Inflammatory macrophage (primary cell): ENCODE measurements at regions not wholly inside any gene's neighbourhood (a gene's known extent, or its start where the extent isn't known, plus 50 kb on each side); places are given as distances from the start of the nearest gene placed in this dataset.
A peak's percentile ranks its signal among the peaks of the same experiment; 100 is the strongest.
"Not testable (repeated sequence)": the region's sequence is repeated elsewhere in the genome, so short reads cannot be mapped to it uniquely, and the experiment has no call there.

Source experiments
- DNase-seq, 2 donors: peaks; one replicate each; pipeline ENCODE4 v3.0.0-alpha.2; 2020 to 2022

GRCh38 chr6:14373648-14374437 lies 256.3 kb downstream of the CD83 start:
- no peak for DNase-seq

GRCh38 chr6:14375930-14376329 lies 258.4 kb downstream of the CD83 start:
- peak; percentile 22 to 33 for DNase-seq

GRCh38 chr6:14379568-14379967 lies 262.0 kb downstream of the CD83 start:
- DNase-seq: no peak

GRCh38 chr6:14380086-14380820 lies 262.7 kb downstream of the CD83 start:
- DNase-seq: no peak

GRCh38 chr6:14380901-14381828 lies 263.6 kb downstream of the CD83 start:
- DNase-seq: no peak

- DNase-seq: no peak
Observed at GRCh38 chr6:14381829-14382677, 264.5 kb downstream of the CD83 start.

- no peak for DNase-seq
Observed at GRCh38 chr6:14382678-14383236, 265.2 kb downstream of the CD83 start.

- DNase-seq: peak; percentile 70 to 77
Observed at GRCh38 chr6:14383393-14384174, 266.0 kb downstream of the CD83 start.

- no peak for DNase-seq
Observed at GRCh38 chr6:14384175-14384949, 266.8 kb downstream of the CD83 start.

- DNase-seq: no peak
Observed at GRCh38 chr6:14386263-14386662, 268.7 kb downstream of the CD83 start.

GRCh38 chr6:14386668-14387067 lies 269.1 kb downstream of the CD83 start:
- DNase-seq: peak; percentile 8 to 15

- no peak for DNase-seq
Observed at GRCh38 chr6:14388371-14388770, 270.8 kb downstream of the CD83 start.

- DNase-seq: not testable (repeated sequence)
Observed at GRCh38 chr6:14389776-14390175, 272.2 kb downstream of the CD83 start.

GRCh38 chr6:14390805-14391204 lies 273.2 kb downstream of the CD83 start:
- no peak for DNase-seq

GRCh38 chr6:14393910-14394309 lies 276.3 kb downstream of the CD83 start:
- DNase-seq: no peak

- no peak for DNase-seq
Observed at GRCh38 chr6:14396392-14396791, 278.8 kb downstream of the CD83 start.

GRCh38 chr6:14396826-14397517 lies 279.4 kb downstream of the CD83 start:
- no peak for DNase-seq

GRCh38 chr6:14397518-14397901 lies 279.9 kb downstream of the CD83 start:
- DNase-seq: no peak

- DNase-seq: no peak
Observed at GRCh38 chr6:14398953-14399352, 281.4 kb downstream of the CD83 start.
